HG02885 (cell line): ENCODE measurements at regions not wholly inside any gene's neighbourhood (a gene's known extent, or its start where the extent isn't known, plus 50 kb on each side); places are given as distances from the start of the nearest gene placed in this dataset.

ENCODE experiments used
- ATAC-seq: cut with Tn5 transposase; IDR thresholded peaks from one replicate; pipeline ENCODE4 v1.9.1; 2021; ENCODE audit warnings: mild to moderate bottlenecking; ENCODE audit not compliant: unreplicated experiment, poor library complexity

DNA sequence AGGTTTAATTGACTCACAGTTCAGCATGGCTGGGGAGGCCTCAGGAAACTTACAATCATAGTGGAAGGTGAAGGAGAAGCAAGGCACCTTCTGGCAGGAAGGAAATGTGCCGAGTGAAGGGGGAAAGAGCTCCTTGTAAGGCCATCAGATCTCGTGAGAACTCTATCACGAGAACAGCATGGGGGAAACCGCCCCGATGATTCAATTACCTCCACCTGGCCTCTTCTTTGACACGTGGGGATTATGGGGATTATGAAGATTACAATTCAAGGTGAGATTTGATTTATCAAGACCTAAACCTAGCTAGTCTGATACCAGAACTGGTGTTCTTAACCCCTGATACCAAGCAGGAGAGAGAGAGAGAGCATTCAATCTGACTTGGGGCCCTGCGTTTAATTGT lies 258.7 kb downstream of the PTEN start:
- no peak for ATAC-seq

DNA sequence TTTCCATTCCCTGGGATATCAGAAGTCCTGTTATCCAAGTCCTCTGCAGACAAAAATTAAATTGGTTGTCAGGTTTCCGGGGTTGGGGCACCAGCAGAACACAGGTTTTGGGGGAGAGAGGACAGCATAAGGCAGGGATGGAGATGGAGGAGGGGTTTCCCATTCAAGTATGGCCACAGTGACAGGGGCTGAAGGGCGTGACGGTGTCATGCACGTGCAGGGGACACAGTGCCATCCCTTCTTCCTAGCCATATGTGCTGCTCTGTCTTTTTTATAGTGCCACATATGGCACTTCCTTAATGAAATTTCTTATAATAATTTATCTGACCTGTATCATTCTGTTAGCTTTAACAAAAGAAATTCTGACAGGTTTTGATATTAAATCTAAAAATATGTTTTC lies 259.2 kb downstream of the PTEN start:
- no peak for ATAC-seq

- no peak for ATAC-seq
Measured at GRCh38 chr10:88125766-88126165, 262.3 kb downstream of the PTEN start.

DNA sequence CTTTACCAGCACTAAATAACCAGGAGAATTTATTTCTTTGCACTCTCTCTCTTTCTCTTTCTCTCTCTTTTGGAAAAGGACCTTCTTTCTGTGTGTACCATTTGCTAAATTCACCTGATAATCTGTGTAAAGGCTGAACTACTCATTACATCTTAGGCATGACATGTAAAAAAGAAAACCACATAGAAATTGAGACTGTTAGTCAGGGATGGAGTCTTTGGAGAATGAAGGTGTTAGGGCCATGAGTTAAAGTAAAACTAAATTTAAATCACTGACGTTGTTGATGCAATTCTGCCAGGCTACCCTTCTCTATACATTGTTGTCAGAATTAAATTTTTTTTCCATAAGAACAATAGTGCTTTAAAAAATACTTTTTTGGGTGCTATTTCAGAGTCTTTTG lies 263.3 kb downstream of the PTEN start:
- ATAC-seq = no peak

- ATAC-seq = no peak
Measured at GRCh38 chr10:88127269-88127668, 263.8 kb downstream of the PTEN start.

DNA sequence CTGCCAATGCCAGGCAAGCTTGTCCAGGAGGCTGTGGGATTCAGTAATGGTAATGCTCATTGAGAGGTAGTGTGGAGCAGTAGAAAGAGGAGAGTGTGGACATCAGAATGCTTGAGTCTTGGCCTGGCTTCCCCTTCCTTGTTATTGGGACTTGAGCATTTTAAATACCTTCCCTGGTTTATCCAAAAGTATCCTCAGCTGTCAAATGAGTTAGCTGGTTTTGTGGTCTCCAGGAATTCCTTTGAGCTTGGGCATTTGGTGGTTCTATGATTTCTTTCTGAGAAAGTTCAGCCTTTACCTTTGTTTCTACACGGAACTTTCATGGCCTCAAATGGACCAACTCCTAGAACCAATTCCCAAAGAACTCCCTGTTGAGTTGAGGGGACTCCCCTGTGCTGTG lies 264.3 kb downstream of the PTEN start:
- no peak for ATAC-seq

GRCh38 chr10:88129013-88129412 lies 265.6 kb downstream of the PTEN start:
- ATAC-seq = no peak

DNA sequence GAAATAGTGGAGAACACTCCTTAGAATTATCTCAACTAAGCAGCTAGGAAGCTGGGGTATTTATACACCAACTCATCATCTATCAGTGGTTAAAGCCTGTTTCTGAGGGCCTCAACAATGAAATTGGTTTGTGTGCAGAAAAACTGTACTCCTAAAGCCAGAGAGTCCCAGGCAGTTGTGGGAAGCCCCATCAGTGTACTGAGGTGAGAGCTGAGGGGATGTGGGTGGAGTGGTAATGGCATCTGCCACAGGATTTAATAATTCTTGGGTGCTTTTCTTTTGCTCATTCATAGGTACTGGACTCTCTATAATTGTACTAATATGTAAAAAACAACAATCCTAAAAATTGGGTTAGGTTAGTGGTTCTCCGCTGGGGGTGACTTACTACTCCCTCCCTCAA lies 267.5 kb downstream of the PTEN start:
- no peak for ATAC-seq

GRCh38 chr10:88131511-88132139 lies 268.2 kb downstream of the PTEN start:
- no peak for ATAC-seq

GRCh38 chr10:88136712-88137111 lies 273.3 kb downstream of the PTEN start:
- ATAC-seq = no peak

DNA sequence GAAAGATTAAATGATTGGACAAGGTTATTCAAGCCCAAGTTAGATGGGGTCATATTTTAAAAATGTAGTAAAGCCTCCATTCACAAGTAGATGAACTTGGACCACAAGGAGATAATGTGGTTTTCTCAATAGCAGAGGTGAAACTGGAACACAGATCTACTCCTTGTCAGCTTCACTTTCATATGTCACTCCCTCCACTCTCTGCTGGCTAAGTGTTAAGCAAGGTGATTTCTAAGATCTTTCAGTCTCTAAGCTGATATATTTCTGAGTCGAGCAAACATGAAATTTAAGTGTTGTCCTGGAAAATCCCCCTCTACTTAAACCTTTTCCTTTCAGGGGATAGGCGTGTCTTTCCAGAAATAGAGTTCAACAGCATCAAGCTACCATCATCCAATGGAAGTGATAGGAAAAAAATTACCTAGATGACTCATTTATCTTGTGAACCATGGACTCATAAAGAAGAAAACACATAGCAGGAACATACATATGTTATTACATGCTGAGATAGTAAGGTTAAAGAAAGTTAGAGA lies 275.0 kb downstream of the PTEN start:
- ATAC-seq = peak; percentile 95

DNA sequence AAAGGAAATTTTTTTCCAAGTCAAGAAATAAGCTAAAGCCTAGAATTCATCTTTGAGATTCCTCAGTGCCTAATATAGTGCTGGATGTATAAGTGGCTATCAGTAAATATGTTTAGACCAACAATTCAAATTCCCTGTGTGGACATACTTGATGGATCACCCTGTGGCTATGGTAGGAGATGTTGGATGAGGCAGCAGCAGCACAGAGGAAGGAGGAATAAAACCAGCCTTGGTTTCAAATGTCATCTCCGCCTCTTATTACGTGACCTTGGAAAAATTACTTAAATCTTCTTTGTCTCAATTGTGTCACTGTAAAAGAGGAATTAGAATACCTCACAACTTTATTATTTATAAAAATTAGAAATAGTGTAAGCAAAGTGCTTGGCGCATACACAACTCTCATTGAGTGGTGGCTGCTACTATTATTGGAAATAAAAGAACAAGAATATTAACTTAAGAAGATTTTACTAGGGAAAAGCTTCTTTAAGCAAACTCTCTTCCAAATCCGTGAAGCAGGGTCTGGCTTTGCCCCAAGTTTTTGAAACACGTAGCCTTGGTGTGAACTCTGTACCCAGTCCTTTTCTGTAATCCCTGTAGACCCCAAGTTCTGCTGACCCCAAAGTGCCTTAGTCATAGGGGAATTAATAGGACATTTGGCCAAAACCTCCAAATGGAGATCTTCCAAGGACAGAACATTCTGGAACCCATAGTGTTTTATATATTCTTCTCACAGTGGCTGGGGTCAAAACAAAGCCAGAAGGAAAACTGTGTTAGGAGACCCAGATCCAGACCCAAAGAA lies 283.8 kb downstream of the PTEN start:
- no peak for ATAC-seq

DNA sequence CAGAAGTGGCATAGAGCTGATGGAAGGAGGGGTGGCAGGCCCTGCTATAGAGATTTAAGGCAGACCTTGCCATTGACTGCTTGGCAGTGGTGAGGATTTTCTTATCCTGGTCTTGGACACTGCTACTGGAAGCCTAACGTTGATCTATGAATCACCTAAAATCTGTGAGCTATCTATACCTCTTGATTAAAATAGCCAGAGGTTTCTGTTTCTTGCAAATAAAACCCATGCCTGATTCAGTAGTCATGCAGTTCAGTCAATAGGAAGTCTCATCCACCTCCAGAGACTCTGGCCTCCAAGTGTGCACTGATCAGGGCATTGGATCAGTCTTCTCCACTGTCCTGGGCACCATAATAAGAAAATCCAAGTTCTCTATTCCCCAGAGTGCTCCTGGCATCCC lies 286.5 kb downstream of the PTEN start:
- no peak for ATAC-seq

- no peak for ATAC-seq
Measured at GRCh38 chr10:88150339-88150738, 286.9 kb downstream of the PTEN start.

DNA sequence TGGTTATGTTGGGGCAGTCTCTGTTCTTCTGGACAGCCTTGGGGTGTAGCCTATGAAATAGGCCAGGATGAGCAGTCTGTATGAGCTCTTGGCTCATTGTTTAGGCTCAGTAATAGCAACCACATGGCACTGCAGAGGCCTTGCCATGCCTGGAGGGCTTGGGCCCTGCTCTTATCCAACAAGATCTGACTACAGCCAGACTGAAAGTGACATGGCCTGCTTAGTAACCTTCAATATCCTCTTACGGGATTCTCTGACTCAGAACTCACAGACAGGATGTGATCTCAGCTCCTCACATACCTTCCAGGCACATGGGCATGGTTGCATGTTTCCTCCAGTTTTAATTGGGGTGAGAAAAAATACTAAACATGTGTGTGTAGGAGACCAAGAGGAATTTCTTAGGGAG lies 289.3 kb downstream of the PTEN start:
- peak; percentile 75 for ATAC-seq

- ATAC-seq = no peak
Measured at GRCh38 chr10:88154596-88155250, 291.3 kb downstream of the PTEN start.

GRCh38 chr10:88156341-88156740 lies 292.9 kb downstream of the PTEN start:
- no peak for ATAC-seq

- ATAC-seq = no peak
Measured at GRCh38 chr10:88157981-88158465, 294.6 kb downstream of the PTEN start.

DNA sequence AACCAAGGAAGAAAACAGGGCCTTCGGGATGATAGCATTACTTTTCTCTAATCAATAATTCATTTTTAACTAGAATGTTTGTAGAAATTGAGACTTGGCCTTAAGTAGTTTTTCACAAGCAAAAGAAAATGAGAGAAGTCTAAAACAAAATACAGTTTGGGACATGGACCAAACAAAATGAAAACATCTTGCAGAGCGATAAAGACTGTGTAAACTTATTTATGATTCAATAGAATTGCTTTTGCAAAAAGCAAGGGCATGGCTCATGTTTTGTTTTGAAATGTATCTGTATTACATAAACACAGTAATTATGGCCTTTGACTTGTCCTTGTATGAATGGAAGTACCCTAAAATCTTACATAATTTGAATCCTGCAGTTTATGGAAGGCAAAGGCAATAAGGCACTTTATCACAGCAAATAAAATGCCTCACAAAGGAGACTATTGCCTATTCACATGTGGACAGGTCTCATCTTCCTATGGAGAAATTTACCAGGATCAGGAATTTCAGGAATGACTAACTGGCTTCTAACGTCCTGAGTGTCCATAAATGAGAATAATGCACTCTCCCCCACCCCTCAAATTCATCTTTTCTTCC lies 295.2 kb downstream of the PTEN start:
- no peak for ATAC-seq

GRCh38 chr10:88159127-88159829 lies 295.9 kb downstream of the PTEN start:
- ATAC-seq = no peak
